GM21447 (cell line): ENCODE measurements at regions not wholly inside any gene's neighbourhood (a gene's known extent, or its start where the extent isn't known, plus 50 kb on each side); places are given as distances from the start of the nearest gene placed in this dataset.

Source experiments
- ATAC-seq: cut with Tn5 transposase; IDR thresholded peaks from one replicate; pipeline ENCODE4 v1.9.1; 2021; ENCODE audit not compliant: unreplicated experiment

GRCh38 chr3:153596401-153596800, 434.4 kb downstream of the RAP2B start:
- ATAC-seq, result no peak

GRCh38 chr3:153599685-153600084, 437.7 kb downstream of the RAP2B start:
- ATAC-seq, result no peak

GRCh38 chr3:153600896-153601295, 438.9 kb downstream of the RAP2B start:
- ATAC-seq, result no peak

GRCh38 chr3:153601374-153601853, 439.4 kb downstream of the RAP2B start:
- no peak for ATAC-seq

- ATAC-seq, result no peak
Measured at GRCh38 chr3:153602801-153603200, 440.8 kb downstream of the RAP2B start.

GRCh38 chr3:153614140-153614539, 452.1 kb downstream of the RAP2B start:
- no peak for ATAC-seq

- ATAC-seq, result no peak
Measured at GRCh38 chr3:153614563-153614962, 452.5 kb downstream of the RAP2B start.

- ATAC-seq, result no peak
Measured at GRCh38 chr3:153615863-153616262, 453.8 kb downstream of the RAP2B start.

GRCh38 chr3:153617463-153617862, 455.4 kb downstream of the RAP2B start:
- ATAC-seq, result no peak

GRCh38 chr3:153618176-153618575, 456.1 kb downstream of the RAP2B start:
- no peak for ATAC-seq

- no peak for ATAC-seq
Measured at GRCh38 chr3:153619268-153619667, 457.2 kb downstream of the RAP2B start.

- ATAC-seq, result peak; percentile 94
Measured at GRCh38 chr3:153621953-153622352, 459.9 kb downstream of the RAP2B start.

GRCh38 chr3:153623834-153624233, 461.8 kb downstream of the RAP2B start:
- ATAC-seq, result no peak

- ATAC-seq, result no peak
Measured at GRCh38 chr3:153624310-153625030, 462.4 kb downstream of the RAP2B start.

- ATAC-seq, result no peak
Measured at GRCh38 chr3:153625506-153625905, 463.5 kb downstream of the RAP2B start.

GRCh38 chr3:153626158-153626557, 464.1 kb downstream of the RAP2B start:
- no peak for ATAC-seq

- peak; percentile 71 for ATAC-seq
Measured at GRCh38 chr3:153628591-153628990, 466.6 kb downstream of the RAP2B start.

GRCh38 chr3:153629148-153629547, 467.1 kb downstream of the RAP2B start:
- no peak for ATAC-seq

GRCh38 chr3:153631102-153631501, 469.1 kb downstream of the RAP2B start:
- ATAC-seq, result no peak

GRCh38 chr3:153631664-153632063, 469.6 kb downstream of the RAP2B start:
- ATAC-seq, result no peak

GRCh38 chr3:153633407-153633806, 471.4 kb downstream of the RAP2B start:
- no peak for ATAC-seq

GRCh38 chr3:153634683-153635082, 472.7 kb downstream of the RAP2B start:
- ATAC-seq, result no peak

- no peak for ATAC-seq
Measured at GRCh38 chr3:153639631-153640030, 477.6 kb downstream of the RAP2B start.
